ENCODE measurements at regions not wholly inside any gene's neighbourhood (a gene's known extent, or its start where the extent isn't known, plus 50 kb on each side); places are given as distances from the start of the nearest gene placed in this dataset.

- H3K4me2 ChIP-seq (ENCODE audit: low read depth, low read length, poor library complexity, severe bottlenecking): no peak overlapping the region
- H3K4me3 ChIP-seq (ENCODE audit: insufficient read depth, low read length, poor library complexity, severe bottlenecking): no peak overlapping the region
- H3K27me3 ChIP-seq (ENCODE audit: low read length): no peaks in the 10 kb centered on the region
- no peaks in the 10 kb centered on the region for H3F3A ChIP-seq (ENCODE audit: insufficient read depth)
- H3K79me2 ChIP-seq (ENCODE audit: insufficient read depth, low read length): no peaks in the 10 kb centered on the region
- H4K20me1 ChIP-seq (ENCODE audit: low read depth, low read length): no peaks in the 10 kb centered on the region
- H3K9ac ChIP-seq (ENCODE audit: low read length): no peak overlapping the region
- no peaks in the 10 kb centered on the region for H3K9me3 ChIP-seq (ENCODE audit: insufficient read depth, low read length)
- H2AFZ ChIP-seq (ENCODE audit: low read depth, low read length, severe bottlenecking): no peak overlapping the region
- no peaks in the 10 kb centered on the region for H3K36me3 ChIP-seq (ENCODE audit: low read length)
- H3K9me2 ChIP-seq (replicated peaks; ENCODE audit: insufficient read depth, low read length): no peaks in the 10 kb centered on the region
- no peak overlapping the region for H3K27ac ChIP-seq (ENCODE audit: low read depth, low read length)
- TF ChIP-seq CTCF (IDR thresholded peaks at IDR 0.05; ENCODE audit: insufficient read depth, low read length, poor library complexity, severe bottlenecking) (no peak), EZH2phosphoT487 (conservative IDR thresholded peaks at IDR 0.05; ENCODE audit: low read length) (no peak)
These were observed 185.2 kb upstream of the DNAJC19 start for GRCh38 chr3:181174676-181175233.

GRCh38 chr3:181174022-181174421 is 184.5 kb upstream of the DNAJC19 start:
- no peaks in the 10 kb centered on the region for H4K20me1 ChIP-seq (ENCODE audit: low read depth, low read length)
- no peaks in the 10 kb centered on the region for H3K9me3 ChIP-seq (ENCODE audit: insufficient read depth, low read length)
- no peaks in the 10 kb centered on the region for H3K27me3 ChIP-seq (ENCODE audit: low read length)
- H3K27ac ChIP-seq (ENCODE audit: low read depth, low read length): no peak overlapping the region
- no peak for TF ChIP-seq EZH2phosphoT487 (conservative IDR thresholded peaks at IDR 0.05; ENCODE audit: low read length)
- no peak for TF ChIP-seq CTCF (IDR thresholded peaks at IDR 0.05; ENCODE audit: insufficient read depth, low read length, poor library complexity, severe bottlenecking)
- H3K79me2 ChIP-seq (ENCODE audit: insufficient read depth, low read length): no peaks in the 10 kb centered on the region
- no peaks in the 10 kb centered on the region for H3F3A ChIP-seq (ENCODE audit: insufficient read depth)
- no peak overlapping the region for H2AFZ ChIP-seq (ENCODE audit: low read depth, low read length, severe bottlenecking)
- no peak overlapping the region for H3K4me3 ChIP-seq (ENCODE audit: insufficient read depth, low read length, poor library complexity, severe bottlenecking)
- no peaks in the 10 kb centered on the region for H3K9me2 ChIP-seq (replicated peaks; ENCODE audit: insufficient read depth, low read length)
- H3K36me3 ChIP-seq (ENCODE audit: low read length): no peaks in the 10 kb centered on the region
- H3K4me2 ChIP-seq (ENCODE audit: low read depth, low read length, poor library complexity, severe bottlenecking): no peak overlapping the region
- no peak overlapping the region for H3K9ac ChIP-seq (ENCODE audit: low read length)

- H3K4me3 ChIP-seq (ENCODE audit: insufficient read depth, low read length, poor library complexity, severe bottlenecking): no peak overlapping the region
- H3K27me3 ChIP-seq (ENCODE audit: low read length): no peaks in the 10 kb centered on the region
- H2AFZ ChIP-seq (ENCODE audit: low read depth, low read length, severe bottlenecking): no peak overlapping the region
- no peaks in the 10 kb centered on the region for H4K20me1 ChIP-seq (ENCODE audit: low read depth, low read length)
- H3F3A ChIP-seq (ENCODE audit: insufficient read depth): no peaks in the 10 kb centered on the region
- no peaks in the 10 kb centered on the region for H3K36me3 ChIP-seq (ENCODE audit: low read length)
- H3K9me3 ChIP-seq (ENCODE audit: insufficient read depth, low read length): no peaks in the 10 kb centered on the region
- no peak for TF ChIP-seq EZH2phosphoT487 (conservative IDR thresholded peaks at IDR 0.05; ENCODE audit: low read length)
- no peak for TF ChIP-seq CTCF (IDR thresholded peaks at IDR 0.05; ENCODE audit: insufficient read depth, low read length, poor library complexity, severe bottlenecking)
- H3K9me2 ChIP-seq (replicated peaks; ENCODE audit: insufficient read depth, low read length): no peaks in the 10 kb centered on the region
- no peak overlapping the region for H3K27ac ChIP-seq (ENCODE audit: low read depth, low read length)
- H3K9ac ChIP-seq (ENCODE audit: low read length): no peak overlapping the region
- H3K4me2 ChIP-seq (ENCODE audit: low read depth, low read length, poor library complexity, severe bottlenecking): no peak overlapping the region
- no peaks in the 10 kb centered on the region for H3K79me2 ChIP-seq (ENCODE audit: insufficient read depth, low read length)
These were observed 183.7 kb upstream of the DNAJC19 start for GRCh38 chr3:181173227-181173626.

All from SU-DHL-6 (cell line).